ENCODE measurements at regions not wholly inside any gene's neighbourhood (a gene's known extent, or its start where the extent isn't known, plus 50 kb on each side); places are given as distances from the start of the nearest gene placed in this dataset.

DNA sequence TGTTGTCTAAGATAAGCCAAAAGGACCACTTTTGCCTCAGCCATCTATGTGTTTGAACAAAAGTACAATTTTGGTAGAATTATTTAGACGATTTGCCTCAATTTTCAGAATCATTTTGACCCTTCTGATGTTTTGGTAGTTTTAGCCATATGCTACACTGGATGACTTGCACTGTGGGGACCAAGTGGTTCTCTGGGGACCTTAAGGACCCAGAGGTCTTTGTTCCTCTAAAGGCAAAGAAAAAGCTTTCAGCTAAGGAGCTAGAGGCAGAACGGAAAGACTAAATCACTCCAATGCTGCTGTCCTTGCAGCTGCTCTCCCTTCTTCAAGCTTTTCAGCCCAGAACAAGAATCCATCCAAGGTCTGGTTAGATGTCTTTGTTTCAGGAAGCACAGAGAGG lies 51.0 kb upstream of the APC start:
- TF ChIP-seq, protein P1, sequence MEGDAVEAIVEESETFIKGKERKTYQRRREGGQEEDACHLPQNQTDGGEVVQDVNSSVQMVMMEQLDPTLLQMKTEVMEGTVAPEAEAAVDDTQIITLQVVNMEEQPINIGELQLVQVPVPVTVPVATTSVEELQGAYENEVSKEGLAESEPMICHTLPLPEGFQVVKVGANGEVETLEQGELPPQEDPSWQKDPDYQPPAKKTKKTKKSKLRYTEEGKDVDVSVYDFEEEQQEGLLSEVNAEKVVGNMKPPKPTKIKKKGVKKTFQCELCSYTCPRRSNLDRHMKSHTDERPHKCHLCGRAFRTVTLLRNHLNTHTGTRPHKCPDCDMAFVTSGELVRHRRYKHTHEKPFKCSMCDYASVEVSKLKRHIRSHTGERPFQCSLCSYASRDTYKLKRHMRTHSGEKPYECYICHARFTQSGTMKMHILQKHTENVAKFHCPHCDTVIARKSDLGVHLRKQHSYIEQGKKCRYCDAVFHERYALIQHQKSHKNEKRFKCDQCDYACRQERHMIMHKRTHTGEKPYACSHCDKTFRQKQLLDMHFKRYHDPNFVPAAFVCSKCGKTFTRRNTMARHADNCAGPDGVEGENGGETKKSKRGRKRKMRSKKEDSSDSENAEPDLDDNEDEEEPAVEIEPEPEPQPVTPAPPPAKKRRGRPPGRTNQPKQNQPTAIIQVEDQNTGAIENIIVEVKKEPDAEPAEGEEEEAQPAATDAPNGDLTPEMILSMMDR (IDR thresholded peaks at IDR 0.05) = no peak
- TF ChIP-seq POLR2A (IDR thresholded peaks at IDR 0.05) = no peak
